ENCODE measurements at regions not wholly inside any gene's neighbourhood (a gene's known extent, or its start where the extent isn't known, plus 50 kb on each side); places are given as distances from the start of the nearest gene placed in this dataset.

GRCh38 chr6:157767775-157768156 is 55.3 kb upstream of the SNX9 start:
- peaks cover 30% of the 10 kb centered on the region for H3K4me1 Mint-ChIP-seq (ENCODE audit: unreplicated experiment)
- H3K36me3 Mint-ChIP-seq (ENCODE audit: low read depth, unreplicated experiment) = peaks cover 3% of the 10 kb centered on the region
- no peak overlapping the region for H3K4me3 Mint-ChIP-seq (ENCODE audit: unreplicated experiment)
- H3K27me3 Mint-ChIP-seq (ENCODE audit: unreplicated experiment) = peaks cover 11% of the 10 kb centered on the region
- no peak overlapping the region for H3K27ac Mint-ChIP-seq (ENCODE audit: unreplicated experiment)
- H3K9me3 Mint-ChIP-seq (ENCODE audit: unreplicated experiment) = no peaks in the 10 kb centered on the region
- TF ChIP-seq, protein P1, sequence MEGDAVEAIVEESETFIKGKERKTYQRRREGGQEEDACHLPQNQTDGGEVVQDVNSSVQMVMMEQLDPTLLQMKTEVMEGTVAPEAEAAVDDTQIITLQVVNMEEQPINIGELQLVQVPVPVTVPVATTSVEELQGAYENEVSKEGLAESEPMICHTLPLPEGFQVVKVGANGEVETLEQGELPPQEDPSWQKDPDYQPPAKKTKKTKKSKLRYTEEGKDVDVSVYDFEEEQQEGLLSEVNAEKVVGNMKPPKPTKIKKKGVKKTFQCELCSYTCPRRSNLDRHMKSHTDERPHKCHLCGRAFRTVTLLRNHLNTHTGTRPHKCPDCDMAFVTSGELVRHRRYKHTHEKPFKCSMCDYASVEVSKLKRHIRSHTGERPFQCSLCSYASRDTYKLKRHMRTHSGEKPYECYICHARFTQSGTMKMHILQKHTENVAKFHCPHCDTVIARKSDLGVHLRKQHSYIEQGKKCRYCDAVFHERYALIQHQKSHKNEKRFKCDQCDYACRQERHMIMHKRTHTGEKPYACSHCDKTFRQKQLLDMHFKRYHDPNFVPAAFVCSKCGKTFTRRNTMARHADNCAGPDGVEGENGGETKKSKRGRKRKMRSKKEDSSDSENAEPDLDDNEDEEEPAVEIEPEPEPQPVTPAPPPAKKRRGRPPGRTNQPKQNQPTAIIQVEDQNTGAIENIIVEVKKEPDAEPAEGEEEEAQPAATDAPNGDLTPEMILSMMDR (IDR thresholded peaks at IDR 0.05; ENCODE audit: unreplicated experiment) = no peak
- DNase-seq (ENCODE audit: low spot score) = no peak

GRCh38 chr6:157768304-157768703 is 54.7 kb upstream of the SNX9 start:
- TF ChIP-seq, protein P1 (IDR thresholded peaks at IDR 0.05; ENCODE audit: unreplicated experiment) = no peak
- Mint-ChIP-seq H3K27ac (ENCODE audit: unreplicated experiment) (no peak overlapping the region), H3K27me3 (ENCODE audit: unreplicated experiment) (peaks cover 9% of the 10 kb centered on the region), H3K4me3 (ENCODE audit: unreplicated experiment) (no peak overlapping the region), H3K4me1 (ENCODE audit: unreplicated experiment) (peaks cover 27% of the 10 kb centered on the region), H3K36me3 (ENCODE audit: low read depth, unreplicated experiment) (peaks cover 6% of the 10 kb centered on the region), H3K9me3 (ENCODE audit: unreplicated experiment) (peaks cover 1% of the 10 kb centered on the region)
- DNase-seq (ENCODE audit: low spot score) = no peak

DNA sequence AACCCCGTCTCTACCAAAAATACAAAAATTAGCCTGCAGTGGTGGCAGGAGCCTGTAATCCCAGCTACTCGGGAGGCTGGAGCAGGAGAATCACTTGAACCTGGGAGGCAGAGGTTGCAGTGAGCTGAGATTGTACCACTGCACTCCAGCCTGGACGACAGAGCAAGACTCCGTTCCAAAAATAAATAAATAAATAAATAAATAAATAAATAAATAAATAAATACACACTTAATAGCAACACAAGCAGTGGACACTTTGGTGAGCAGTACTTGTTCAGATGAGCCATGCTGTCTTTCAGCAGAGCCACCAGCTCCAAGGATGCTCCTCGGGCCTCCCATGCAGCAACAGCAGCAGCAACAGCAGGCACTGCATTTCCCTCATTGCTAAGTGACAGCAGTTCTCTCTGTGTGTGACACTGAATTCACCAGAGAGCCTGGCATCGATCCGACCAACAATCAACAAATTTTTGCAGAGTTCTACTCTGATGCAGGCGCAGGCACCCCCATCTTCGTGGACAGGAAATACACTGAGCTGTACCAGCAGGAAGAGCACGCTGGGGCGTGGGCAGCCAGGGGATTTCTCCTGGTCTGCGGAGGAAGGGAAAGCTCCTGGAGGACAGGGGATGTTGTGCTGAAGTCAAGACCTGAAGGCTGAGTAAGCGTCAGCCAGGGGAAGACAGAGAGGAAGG is 54.0 kb upstream of the SNX9 start:
- Mint-ChIP-seq H3K4me1 (ENCODE audit: unreplicated experiment) (peaks cover 27% of the 10 kb centered on the region), H3K27me3 (ENCODE audit: unreplicated experiment) (peaks cover 13% of the 10 kb centered on the region), H3K36me3 (ENCODE audit: low read depth, unreplicated experiment) (peaks cover 13% of the 10 kb centered on the region), H3K4me3 (ENCODE audit: unreplicated experiment) (no peak overlapping the region), H3K27ac (ENCODE audit: unreplicated experiment) (no peak overlapping the region), H3K9me3 (ENCODE audit: unreplicated experiment) (peaks cover 8% of the 10 kb centered on the region)
- no peak for DNase-seq (ENCODE audit: low spot score)
- TF ChIP-seq, protein P1 (IDR thresholded peaks at IDR 0.05; ENCODE audit: unreplicated experiment) = no peak

DNA sequence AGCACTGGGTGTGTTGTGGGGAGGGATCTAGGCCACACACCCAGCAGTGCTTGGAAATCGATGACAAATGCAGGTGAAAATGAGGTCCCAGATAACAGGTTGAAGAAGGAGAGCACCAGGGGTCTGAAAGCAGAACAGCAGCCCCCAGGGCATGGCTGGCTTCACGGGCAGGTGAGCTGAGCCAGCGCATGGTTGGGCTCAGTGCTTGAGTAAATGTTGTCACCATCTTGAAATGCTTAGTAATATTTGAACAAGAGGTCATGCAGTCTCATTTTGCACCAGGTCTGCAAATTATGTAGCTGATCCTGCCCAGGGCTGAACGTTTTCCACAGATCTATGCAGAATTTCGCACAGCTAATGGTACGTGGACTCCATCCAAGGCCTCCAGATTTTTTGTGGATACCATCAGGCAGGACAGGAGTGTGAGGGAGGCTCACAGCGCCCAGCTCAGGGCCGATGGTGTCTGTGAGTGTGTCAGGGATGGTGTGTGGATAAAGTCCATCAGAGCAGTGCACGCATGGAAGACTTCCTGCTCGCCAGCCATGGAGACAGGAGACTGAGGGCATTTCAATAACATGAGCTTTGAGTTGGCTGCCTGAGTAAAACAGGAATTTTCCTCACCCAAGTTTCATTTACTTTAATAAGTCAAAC is 53.1 kb upstream of the SNX9 start:
- TF ChIP-seq, protein P1 (IDR thresholded peaks at IDR 0.05; ENCODE audit: unreplicated experiment) = no peak
- peaks cover 14% of the 10 kb centered on the region for H3K27me3 Mint-ChIP-seq (ENCODE audit: unreplicated experiment)
- H3K4me1 Mint-ChIP-seq (ENCODE audit: unreplicated experiment) = peaks cover 26% of the 10 kb centered on the region
- DNase-seq (ENCODE audit: low spot score) = no peak
- peaks cover 13% of the 10 kb centered on the region for H3K36me3 Mint-ChIP-seq (ENCODE audit: low read depth, unreplicated experiment)
- H3K4me3 Mint-ChIP-seq (ENCODE audit: unreplicated experiment) = no peak overlapping the region
- no peak overlapping the region for H3K27ac Mint-ChIP-seq (ENCODE audit: unreplicated experiment)
- peaks cover 9% of the 10 kb centered on the region for H3K9me3 Mint-ChIP-seq (ENCODE audit: unreplicated experiment)

- Mint-ChIP-seq H3K9me3 (ENCODE audit: unreplicated experiment) (peaks cover 9% of the 10 kb centered on the region), H3K27ac (ENCODE audit: unreplicated experiment) (no peak overlapping the region)
Measured at GRCh38 chr6:157770946-157771345, 52.1 kb upstream of the SNX9 start.

More at GRCh38 chr6:157770946-157771345, 52.1 kb upstream of the SNX9 start:
- H3K4me1 Mint-ChIP-seq (ENCODE audit: unreplicated experiment) = peaks cover 26% of the 10 kb centered on the region
- H3K27me3 Mint-ChIP-seq (ENCODE audit: unreplicated experiment) = peaks cover 14% of the 10 kb centered on the region
- TF ChIP-seq, protein P1 (IDR thresholded peaks at IDR 0.05; ENCODE audit: unreplicated experiment) = no peak
- DNase-seq (ENCODE audit: low spot score) = no peak
- H3K4me3 Mint-ChIP-seq (ENCODE audit: unreplicated experiment) = no peak overlapping the region
- H3K36me3 Mint-ChIP-seq (ENCODE audit: low read depth, unreplicated experiment) = peaks cover 13% of the 10 kb centered on the region

All from endothelial cell (in vitro differentiated cells).